ENCODE measurements at regions not wholly inside any gene's neighbourhood (a gene's known extent, or its start where the extent isn't known, plus 50 kb on each side); places are given as distances from the start of the nearest gene placed in this dataset.

GRCh38 chr17:12521416-12521815 lies 144.3 kb upstream of the MYOCD start:
- Histone ChIP-seq H2AK5ac (ENCODE audit: low read length, severe bottlenecking) (peak overlapping the region; percentile 49), H3K4me1 (ENCODE audit: control insufficient read depth, insufficient read depth, low read depth, low read length) (no peaks in the 10 kb centered on the region), H3K27me3 (ENCODE audit: control insufficient read depth in 1 of 2, insufficient read depth in 1 of 2, low read length in 2 of 2) (no peaks in the 10 kb centered on the region), H2AFZ (ENCODE audit: low read depth, low read length) (no peak overlapping the region), H3K9ac (ENCODE audit: low read length) (no peak overlapping the region), H2BK5ac (ENCODE audit: low read depth, low read length, poor library complexity, severe bottlenecking) (no peak overlapping the region), H3K14ac (ENCODE audit: low read length in 2 of 2) (no peak overlapping the region), H3K4ac (ENCODE audit: low read depth in 1 of 2, low read length in 2 of 2) (no peak overlapping the region), H2BK15ac (ENCODE audit: low read depth, poor library complexity, severe bottlenecking) (no peak overlapping the region), H3K79me1 (replicated peaks; ENCODE audit: low read length, poor library complexity, severe bottlenecking) (no peaks in the 10 kb centered on the region), H3K9me3 (ENCODE audit: control insufficient read depth, low read length) (no peaks in the 10 kb centered on the region), H3K4me2 (ENCODE audit: low read length, poor library complexity, severe bottlenecking) (no peak overlapping the region), H3K18ac (ENCODE audit: low read depth in 1 of 2, low read length in 2 of 2) (peak overlapping the region in 1 of 2 experiments; percentile 54), H3K4me3 (ENCODE audit: insufficient read depth in 1 of 2, low read depth in 1 of 2, low read length in 2 of 2) (no peak overlapping the region), H2BK12ac (ENCODE audit: low read length in 2 of 2) (no peak overlapping the region), H3K36me3 (ENCODE audit: control insufficient read depth in 1 of 2, insufficient read depth in 2 of 2, low read depth in 1 of 2, low read length in 2 of 2) (no peaks in the 10 kb centered on the region), H2BK120ac (ENCODE audit: low read depth, low read length) (no peak overlapping the region), H3K23ac (ENCODE audit: low read length in 2 of 2) (no peak overlapping the region), H4K91ac (ENCODE audit: low read length) (no peak overlapping the region), H4K8ac (ENCODE audit: low read length) (no peak overlapping the region), H3K27ac (ENCODE audit: low read length, poor library complexity, severe bottlenecking) (no peak overlapping the region)
- peak; percentile 66 for DNase-seq
- 76% methylated on average over 6 of the region's 7 CpGs for WGBS

GRCh38 chr17:12522336-12522735 lies 143.4 kb upstream of the MYOCD start:
- Histone ChIP-seq H3K27me3 (ENCODE audit: control insufficient read depth in 1 of 2, insufficient read depth in 1 of 2, low read length in 2 of 2) (no peaks in the 10 kb centered on the region), H2BK120ac (ENCODE audit: low read depth, low read length) (no peak overlapping the region), H3K14ac (ENCODE audit: low read length in 2 of 2) (no peak overlapping the region), H3K18ac (ENCODE audit: low read depth in 1 of 2, low read length in 2 of 2) (peak overlapping the region in 1 of 2 experiments; percentile 48), H3K4me1 (ENCODE audit: control insufficient read depth, insufficient read depth, low read depth, low read length) (no peaks in the 10 kb centered on the region), H4K8ac (ENCODE audit: low read length) (no peak overlapping the region), H3K36me3 (ENCODE audit: control insufficient read depth in 1 of 2, insufficient read depth in 2 of 2, low read depth in 1 of 2, low read length in 2 of 2) (no peaks in the 10 kb centered on the region), H2BK15ac (ENCODE audit: low read depth, poor library complexity, severe bottlenecking) (no peak overlapping the region), H4K91ac (ENCODE audit: low read length) (no peak overlapping the region), H3K23ac (ENCODE audit: low read length in 2 of 2) (no peak overlapping the region), H3K79me1 (replicated peaks; ENCODE audit: low read length, poor library complexity, severe bottlenecking) (no peaks in the 10 kb centered on the region), H3K9me3 (ENCODE audit: control insufficient read depth, low read length) (no peaks in the 10 kb centered on the region), H3K9ac (ENCODE audit: low read length) (no peak overlapping the region), H3K4ac (ENCODE audit: low read depth in 1 of 2, low read length in 2 of 2) (no peak overlapping the region), H2BK12ac (ENCODE audit: low read length in 2 of 2) (no peak overlapping the region), H2AK5ac (ENCODE audit: low read length, severe bottlenecking) (peak overlapping the region; percentile 85), H3K4me3 (ENCODE audit: insufficient read depth in 1 of 2, low read depth in 1 of 2, low read length in 2 of 2) (no peak overlapping the region), H3K27ac (ENCODE audit: low read length, poor library complexity, severe bottlenecking) (peak overlapping the region; percentile 82), H3K4me2 (ENCODE audit: low read length, poor library complexity, severe bottlenecking) (no peak overlapping the region), H2BK5ac (ENCODE audit: low read depth, low read length, poor library complexity, severe bottlenecking) (peak overlapping the region; percentile 73), H2AFZ (ENCODE audit: low read depth, low read length) (no peak overlapping the region)
- 57% methylated on average over 6 of the region's 7 CpGs for WGBS
- no peak for DNase-seq

GRCh38 chr17:12522743-12523183 lies 142.9 kb upstream of the MYOCD start:
- Histone ChIP-seq H2BK5ac (ENCODE audit: low read depth, low read length, poor library complexity, severe bottlenecking) (peak overlapping the region; percentile 73), H4K8ac (ENCODE audit: low read length) (no peak overlapping the region), H3K4me2 (ENCODE audit: low read length, poor library complexity, severe bottlenecking) (peak overlapping the region; percentile 38), H3K14ac (ENCODE audit: low read length in 2 of 2) (no peak overlapping the region), H3K4ac (ENCODE audit: low read depth in 1 of 2, low read length in 2 of 2) (no peak overlapping the region), H2BK120ac (ENCODE audit: low read depth, low read length) (no peak overlapping the region), H3K9me3 (ENCODE audit: control insufficient read depth, low read length) (no peaks in the 10 kb centered on the region), H2AK5ac (ENCODE audit: low read length, severe bottlenecking) (no peak overlapping the region), H3K36me3 (ENCODE audit: control insufficient read depth in 1 of 2, insufficient read depth in 2 of 2, low read depth in 1 of 2, low read length in 2 of 2) (no peaks in the 10 kb centered on the region), H2BK12ac (ENCODE audit: low read length in 2 of 2) (no peak overlapping the region), H3K27ac (ENCODE audit: low read length, poor library complexity, severe bottlenecking) (peak overlapping the region; percentile 82), H3K18ac (ENCODE audit: low read depth in 1 of 2, low read length in 2 of 2) (no peak overlapping the region), H2AFZ (ENCODE audit: low read depth, low read length) (no peak overlapping the region), H3K23ac (ENCODE audit: low read length in 2 of 2) (no peak overlapping the region), H3K9ac (ENCODE audit: low read length) (no peak overlapping the region), H3K4me1 (ENCODE audit: control insufficient read depth, insufficient read depth, low read depth, low read length) (no peaks in the 10 kb centered on the region), H3K4me3 (ENCODE audit: insufficient read depth in 1 of 2, low read depth in 1 of 2, low read length in 2 of 2) (no peak overlapping the region), H4K91ac (ENCODE audit: low read length) (no peak overlapping the region), H2BK15ac (ENCODE audit: low read depth, poor library complexity, severe bottlenecking) (no peak overlapping the region), H3K79me1 (replicated peaks; ENCODE audit: low read length, poor library complexity, severe bottlenecking) (no peaks in the 10 kb centered on the region), H3K27me3 (ENCODE audit: control insufficient read depth in 1 of 2, insufficient read depth in 1 of 2, low read length in 2 of 2) (no peaks in the 10 kb centered on the region)
- under 1% methylated on average over 6 of the region's 6 CpGs for WGBS
- DNase-seq, result peak; percentile 90

GRCh38 chr17:12523244-12523643 lies 142.4 kb upstream of the MYOCD start:
- no peak overlapping the region for H2BK120ac ChIP-seq (ENCODE audit: low read depth, low read length)
- H3K4me2 ChIP-seq (ENCODE audit: low read length, poor library complexity, severe bottlenecking), result peak overlapping the region; percentile 38
- H3K27me3 ChIP-seq (ENCODE audit: control insufficient read depth in 1 of 2, insufficient read depth in 1 of 2, low read length in 2 of 2), result no peaks in the 10 kb centered on the region
- H3K4me1 ChIP-seq (ENCODE audit: control insufficient read depth, insufficient read depth, low read depth, low read length), result no peaks in the 10 kb centered on the region
- H3K36me3 ChIP-seq (ENCODE audit: control insufficient read depth in 1 of 2, insufficient read depth in 2 of 2, low read depth in 1 of 2, low read length in 2 of 2), result no peaks in the 10 kb centered on the region
- peak overlapping the region in 1 of 2 experiments; percentile 34 for H2BK12ac ChIP-seq (ENCODE audit: low read length in 2 of 2)
- no peak overlapping the region for H2BK5ac ChIP-seq (ENCODE audit: low read depth, low read length, poor library complexity, severe bottlenecking)
- H4K8ac ChIP-seq (ENCODE audit: low read length), result no peak overlapping the region
- no peak overlapping the region for H4K91ac ChIP-seq (ENCODE audit: low read length)
- peak overlapping the region; percentile 44 for H2AK5ac ChIP-seq (ENCODE audit: low read length, severe bottlenecking)
- no peak overlapping the region for H3K4me3 ChIP-seq (ENCODE audit: insufficient read depth in 1 of 2, low read depth in 1 of 2, low read length in 2 of 2)
- no peak for DNase-seq
- H3K79me1 ChIP-seq (replicated peaks; ENCODE audit: low read length, poor library complexity, severe bottlenecking), result no peaks in the 10 kb centered on the region
- peak overlapping the region in 1 of 2 experiments; percentile 67 for H3K18ac ChIP-seq (ENCODE audit: low read depth in 1 of 2, low read length in 2 of 2)
- no peak overlapping the region for H2AFZ ChIP-seq (ENCODE audit: low read depth, low read length)
- WGBS, result 56% methylated on average over 4 of the region's 5 CpGs
- peak overlapping the region; percentile 82 for H3K27ac ChIP-seq (ENCODE audit: low read length, poor library complexity, severe bottlenecking)
- no peak overlapping the region for H3K9ac ChIP-seq (ENCODE audit: low read length)
- no peak overlapping the region for H3K14ac ChIP-seq (ENCODE audit: low read length in 2 of 2)
- H2BK15ac ChIP-seq (ENCODE audit: low read depth, poor library complexity, severe bottlenecking), result no peak overlapping the region
- no peaks in the 10 kb centered on the region for H3K9me3 ChIP-seq (ENCODE audit: control insufficient read depth, low read length)
- H3K4ac ChIP-seq (ENCODE audit: low read depth in 1 of 2, low read length in 2 of 2), result peak overlapping the region in 1 of 2 experiments; percentile 47
- no peak overlapping the region for H3K23ac ChIP-seq (ENCODE audit: low read length in 2 of 2)
